Panc1 (cell line): ENCODE measurements at regions not wholly inside any gene's neighbourhood (a gene's known extent, or its start where the extent isn't known, plus 50 kb on each side); places are given as distances from the start of the nearest gene placed in this dataset.

ENCODE experiments used
- CTCF ChIP-seq: fragments of 450-650 bp; IDR thresholded peaks from 2 replicates; pipeline ENCODE4 v1.5.1; 2017; ENCODE audit warnings: mild to moderate bottlenecking
- POLR2AphosphoS5 ChIP-seq: IDR thresholded peaks from 2 replicates; pipeline ENCODE4 v1.6.1; 2012; ENCODE audit warnings: mild to moderate bottlenecking, low read depth, low read length, moderate library complexity
- REST ChIP-seq, 2 experiments: IDR thresholded peaks; 2 replicates each; pipeline ENCODE4 v1.6.1; 2011 to 2012; ENCODE audit warnings: low read depth in 2 of 2, control low read depth in 1 of 2, low read length in 1 of 2, mild to moderate bottlenecking in 1 of 2, moderate library complexity in 1 of 2; ENCODE audit not compliant: insufficient read depth in 1 of 2

GRCh38 chr11:10938231-10938630 lies 80.4 kb upstream of the ZBED5 start:
- TF ChIP-seq CTCF = no peak
- no peak for TF ChIP-seq POLR2AphosphoS5
- TF ChIP-seq REST (IDR thresholded peaks at IDR 0.05; ENCODE audit: insufficient read depth in 1 of 2, low read depth in 2 of 2, low read length in 1 of 2) = no peak
